ENCODE measurements at regions not wholly inside any gene's neighbourhood (a gene's known extent, or its start where the extent isn't known, plus 50 kb on each side); places are given as distances from the start of the nearest gene placed in this dataset.

- H3K4me1 ChIP-seq (ENCODE audit: insufficient read depth, low read length) = peaks cover 5% of the 10 kb centered on the region
- Mint-ChIP-seq H3K27ac (ENCODE audit: unreplicated experiment) (peak overlapping the region; percentile 4), H3K27me3 (ENCODE audit: low read depth, unreplicated experiment) (peaks cover 1% of the 10 kb centered on the region), H3K9me3 (ENCODE audit: unreplicated experiment) (peaks cover 3% of the 10 kb centered on the region), H3K4me1 (ENCODE audit: low read depth, unreplicated experiment) (peaks cover 17% of the 10 kb centered on the region), H3K4me3 (ENCODE audit: unreplicated experiment) (no peak overlapping the region), H3K36me3 (ENCODE audit: low read depth, unreplicated experiment) (no peaks in the 10 kb centered on the region)
- no peaks in the 10 kb centered on the region for H3K79me2 ChIP-seq (ENCODE audit: insufficient read depth, low read length)
- no peaks in the 10 kb centered on the region for H3K36me3 ChIP-seq (ENCODE audit: insufficient read depth, low read length)
- H4K20me1 ChIP-seq (ENCODE audit: insufficient read depth, low read length) = no peaks in the 10 kb centered on the region
- DNase-seq (ENCODE audit: low read depth) = no peak
- no peak overlapping the region for H3K4me2 ChIP-seq (ENCODE audit: low read length)
- H3K9me3 ChIP-seq (ENCODE audit: insufficient read depth, low read depth, low read length) = no peaks in the 10 kb centered on the region
- TF ChIP-seq CTCF (IDR thresholded peaks at IDR 0.05; ENCODE audit: insufficient read depth, low read depth, low read length) = no peak
- TF ChIP-seq EZH2 (IDR thresholded peaks at IDR 0.05; ENCODE audit: insufficient read depth, low read length) = no peak
- no peaks in the 10 kb centered on the region for H3K27me3 ChIP-seq (ENCODE audit: insufficient read depth, low read length)
- H3K27ac ChIP-seq (ENCODE audit: low read depth, low read length) = no peak overlapping the region
- H3K4me3 ChIP-seq (ENCODE audit: insufficient read depth, low read depth, low read length) = no peak overlapping the region
- FAIRE-seq = no peak
- H2AFZ ChIP-seq (ENCODE audit: low read depth, low read length) = peak overlapping the region; percentile 47
- H3K9ac ChIP-seq (ENCODE audit: low read length) = no peak overlapping the region
These were observed 59.2 kb upstream of the SSBP3 start for GRCh38 chr1:54465351-54465811.

- no peaks in the 10 kb centered on the region for H3K9me3 ChIP-seq (ENCODE audit: insufficient read depth, low read depth, low read length)
- Mint-ChIP-seq H3K27me3 (ENCODE audit: low read depth, unreplicated experiment) (peaks cover 1% of the 10 kb centered on the region), H3K4me1 (ENCODE audit: low read depth, unreplicated experiment) (peaks cover 24% of the 10 kb centered on the region), H3K9me3 (ENCODE audit: unreplicated experiment) (peaks cover 3% of the 10 kb centered on the region), H3K36me3 (ENCODE audit: low read depth, unreplicated experiment) (no peaks in the 10 kb centered on the region), H3K27ac (ENCODE audit: unreplicated experiment) (no peak overlapping the region), H3K4me3 (ENCODE audit: unreplicated experiment) (no peak overlapping the region)
- no peak for TF ChIP-seq EZH2 (IDR thresholded peaks at IDR 0.05; ENCODE audit: insufficient read depth, low read length)
- no peak for TF ChIP-seq CTCF (IDR thresholded peaks at IDR 0.05; ENCODE audit: insufficient read depth, low read depth, low read length)
- H3K27ac ChIP-seq (ENCODE audit: low read depth, low read length) = no peak overlapping the region
- FAIRE-seq = no peak
- no peaks in the 10 kb centered on the region for H3K36me3 ChIP-seq (ENCODE audit: insufficient read depth, low read length)
- H3K9ac ChIP-seq (ENCODE audit: low read length) = no peak overlapping the region
- no peak overlapping the region for H3K4me2 ChIP-seq (ENCODE audit: low read length)
- peak; percentile 16 for DNase-seq (ENCODE audit: low read depth)
- H3K4me1 ChIP-seq (ENCODE audit: insufficient read depth, low read length) = peaks cover 5% of the 10 kb centered on the region
- H3K4me3 ChIP-seq (ENCODE audit: insufficient read depth, low read depth, low read length) = no peak overlapping the region
- H4K20me1 ChIP-seq (ENCODE audit: insufficient read depth, low read length) = no peaks in the 10 kb centered on the region
- no peaks in the 10 kb centered on the region for H3K79me2 ChIP-seq (ENCODE audit: insufficient read depth, low read length)
- H2AFZ ChIP-seq (ENCODE audit: low read depth, low read length) = peak overlapping the region; percentile 51
- H3K27me3 ChIP-seq (ENCODE audit: insufficient read depth, low read length) = no peaks in the 10 kb centered on the region
These were observed 58.4 kb upstream of the SSBP3 start for GRCh38 chr1:54464477-54465146.

GRCh38 chr1:54464031-54464476 is 57.9 kb upstream of the SSBP3 start:
- peaks cover 28% of the 10 kb centered on the region for H3K4me1 Mint-ChIP-seq (ENCODE audit: low read depth, unreplicated experiment)
- H3K27me3 Mint-ChIP-seq (ENCODE audit: low read depth, unreplicated experiment) = no peaks in the 10 kb centered on the region
- Histone ChIP-seq H3K4me1 (ENCODE audit: insufficient read depth, low read length) (peaks cover 5% of the 10 kb centered on the region), H3K4me2 (ENCODE audit: low read length) (no peak overlapping the region), H4K20me1 (ENCODE audit: insufficient read depth, low read length) (no peaks in the 10 kb centered on the region), H3K36me3 (ENCODE audit: insufficient read depth, low read length) (no peaks in the 10 kb centered on the region), H3K9me3 (ENCODE audit: insufficient read depth, low read depth, low read length) (no peaks in the 10 kb centered on the region), H3K9ac (ENCODE audit: low read length) (no peak overlapping the region), H3K4me3 (ENCODE audit: insufficient read depth, low read depth, low read length) (no peak overlapping the region), H3K79me2 (ENCODE audit: insufficient read depth, low read length) (no peaks in the 10 kb centered on the region), H3K27me3 (ENCODE audit: insufficient read depth, low read length) (no peaks in the 10 kb centered on the region), H2AFZ (ENCODE audit: low read depth, low read length) (no peak overlapping the region), H3K27ac (ENCODE audit: low read depth, low read length) (no peak overlapping the region)
- DNase-seq (ENCODE audit: low read depth) = no peak
- peaks cover 3% of the 10 kb centered on the region for H3K9me3 Mint-ChIP-seq (ENCODE audit: unreplicated experiment)
- H3K4me3 Mint-ChIP-seq (ENCODE audit: unreplicated experiment) = no peak overlapping the region
- H3K36me3 Mint-ChIP-seq (ENCODE audit: low read depth, unreplicated experiment) = no peaks in the 10 kb centered on the region
- TF ChIP-seq EZH2 (IDR thresholded peaks at IDR 0.05; ENCODE audit: insufficient read depth, low read length) (no peak), CTCF (IDR thresholded peaks at IDR 0.05; ENCODE audit: insufficient read depth, low read depth, low read length) (no peak)
- no peak overlapping the region for H3K27ac Mint-ChIP-seq (ENCODE audit: unreplicated experiment)
- FAIRE-seq = no peak

All from astrocyte (in vitro differentiated cells and primary cell).